ENCODE measurements at regions not wholly inside any gene's neighbourhood (a gene's known extent, or its start where the extent isn't known, plus 50 kb on each side); places are given as distances from the start of the nearest gene placed in this dataset.

DNA sequence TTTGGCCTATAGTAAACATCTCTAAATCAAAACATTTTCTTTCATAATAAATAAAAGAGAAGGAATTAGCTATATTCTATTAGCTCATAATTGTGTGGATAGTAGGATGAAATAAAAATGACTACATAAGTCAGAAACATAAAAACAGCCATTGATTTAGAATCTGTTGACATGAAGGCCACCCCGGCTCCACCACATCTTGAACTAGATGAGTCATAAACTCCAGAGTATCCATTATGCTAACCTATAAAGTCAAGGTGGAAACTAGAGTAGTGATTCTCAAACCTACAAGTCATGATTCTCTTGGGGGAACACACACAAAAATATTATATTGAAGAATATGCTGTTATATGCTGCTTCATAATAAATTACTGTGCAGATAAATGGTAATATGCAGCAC lies 831.0 kb downstream of the TUSC7 start:
- no peak for DNase-seq (ENCODE audit: low read depth in 1 of 2, low spot score in 1 of 2)

DNA sequence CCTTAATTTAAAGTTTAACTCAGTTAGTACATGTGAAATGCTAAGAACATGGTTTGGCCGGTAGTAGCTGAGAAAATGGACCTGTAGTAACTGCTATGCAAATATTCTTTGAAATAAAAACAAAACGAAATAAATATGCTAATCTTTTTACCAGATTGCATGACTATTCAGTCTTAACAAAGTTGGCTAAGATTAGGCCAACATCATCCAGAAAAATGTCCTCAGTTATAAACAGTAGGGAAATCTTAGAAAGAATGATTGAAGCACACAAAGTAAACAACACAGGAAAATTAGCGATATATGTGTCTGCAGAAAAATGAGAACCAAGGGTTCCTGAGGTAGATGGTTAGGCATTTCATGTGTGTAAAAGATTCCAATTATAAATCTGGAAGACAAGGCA lies 832.1 kb downstream of the TUSC7 start:
- no peak for DNase-seq (ENCODE audit: low read depth in 1 of 2, low spot score in 1 of 2)

DNA sequence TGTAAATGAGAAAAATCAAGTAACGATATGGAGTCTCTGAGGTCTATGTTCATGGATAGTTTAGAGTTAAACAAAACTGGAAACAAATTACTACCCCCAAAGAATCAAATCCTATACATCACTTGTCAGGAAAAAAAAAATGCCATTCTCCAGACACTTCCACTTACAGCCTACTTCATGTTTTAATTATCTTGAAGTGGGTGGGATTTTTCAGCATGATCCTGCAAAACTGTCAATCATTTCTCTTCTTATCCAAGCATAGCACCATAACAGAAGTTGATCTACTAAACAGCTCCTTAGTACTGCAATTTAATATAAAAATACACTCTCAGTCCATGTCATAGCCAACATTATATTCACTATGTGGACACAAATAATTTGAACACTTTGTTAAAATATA lies 833.9 kb downstream of the TUSC7 start:
- DNase-seq (ENCODE audit: low read depth in 1 of 2, low spot score in 1 of 2), result no peak

DNA sequence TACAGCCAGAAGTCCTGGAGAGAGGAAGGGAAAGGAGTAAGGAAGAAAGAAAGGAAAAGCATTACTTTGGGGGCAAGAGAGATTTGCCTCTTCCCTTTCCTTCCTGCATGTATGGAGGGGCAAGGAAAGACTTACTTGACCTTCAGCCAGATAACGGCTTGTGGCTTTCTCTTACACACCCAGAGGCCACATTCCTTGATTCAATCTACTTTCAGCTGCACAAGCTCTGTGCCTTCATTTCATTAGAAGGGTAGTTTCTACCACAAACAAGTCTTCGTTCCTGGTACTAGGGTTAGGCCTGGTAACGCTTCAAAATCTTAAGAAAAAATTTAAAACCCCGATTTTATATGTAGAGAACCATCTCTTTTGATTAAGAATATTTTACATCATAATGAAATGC lies 835.9 kb downstream of the TUSC7 start:
- DNase-seq (ENCODE audit: low read depth in 1 of 2, low spot score in 1 of 2), result no peak

DNA sequence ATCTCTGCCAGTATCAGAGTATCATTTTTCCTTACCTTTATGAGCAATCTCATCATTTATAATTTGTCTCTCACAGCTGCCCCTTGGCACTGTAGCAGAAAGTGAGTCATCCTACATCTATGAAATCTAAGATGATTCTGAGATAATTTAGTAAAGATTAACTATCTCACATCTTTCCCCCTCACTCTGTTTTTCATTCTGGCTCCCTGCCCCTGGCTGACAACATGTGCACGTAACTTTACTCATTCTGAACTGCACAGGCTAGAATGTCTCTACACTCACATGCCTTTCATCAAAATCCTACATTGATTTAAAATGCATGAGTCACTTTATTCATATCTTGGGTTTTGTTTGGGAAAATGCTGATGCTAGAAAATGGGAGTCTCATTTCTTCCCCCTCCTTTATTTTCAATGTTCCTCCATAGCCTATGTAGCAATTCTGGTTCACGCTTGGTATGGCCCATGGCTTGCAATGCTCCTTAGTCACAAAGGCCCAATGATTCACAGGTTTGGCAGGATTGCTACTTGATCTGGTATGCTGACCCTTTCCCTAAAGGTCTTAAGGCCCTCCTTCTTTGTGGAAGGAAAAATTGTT lies 838.5 kb downstream of the TUSC7 start:
- DNase-seq (ENCODE audit: low read depth in 1 of 2, low spot score in 1 of 2), result no peak

DNA sequence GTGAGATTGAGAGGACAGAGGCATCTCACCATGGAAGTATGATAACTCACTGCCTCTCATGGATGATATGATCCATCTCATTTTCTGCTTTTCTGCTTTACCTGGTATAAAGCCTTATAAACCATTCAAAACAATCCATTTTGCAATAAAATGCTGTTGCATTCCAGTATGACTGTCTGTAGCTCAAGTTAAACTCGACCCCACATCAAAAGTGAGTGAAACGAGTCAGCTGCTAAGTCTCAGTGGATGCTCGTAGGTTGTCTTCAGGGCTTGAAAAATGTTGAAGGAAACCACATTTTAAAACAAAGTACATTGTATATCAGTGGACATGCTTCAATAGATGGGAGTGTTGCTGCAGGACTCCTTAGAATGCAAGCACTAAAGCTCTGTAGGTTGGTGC lies 839.0 kb downstream of the TUSC7 start:
- DNase-seq (ENCODE audit: low read depth in 1 of 2, low spot score in 1 of 2), result no peak

DNA sequence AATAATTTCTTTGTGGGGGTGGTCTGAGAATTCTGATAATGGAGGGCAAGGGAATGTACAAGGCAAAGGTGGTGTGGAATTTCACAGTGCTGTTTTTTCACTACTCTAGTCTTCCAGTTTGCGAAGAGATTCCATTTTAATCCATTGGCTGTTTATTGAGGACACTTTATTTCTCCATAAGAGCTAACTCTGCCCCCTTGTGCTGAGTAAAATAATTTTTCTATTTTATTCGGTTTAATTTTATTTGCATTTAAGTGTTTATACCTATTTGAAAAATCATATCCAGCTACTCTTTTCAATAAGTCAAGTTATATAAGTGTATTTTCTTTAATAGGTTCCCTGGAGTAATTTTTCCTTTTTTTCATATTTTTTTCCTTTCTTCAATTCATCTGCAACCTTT lies 840.1 kb downstream of the TUSC7 start:
- no peak for DNase-seq (ENCODE audit: low read depth in 1 of 2, low spot score in 1 of 2)

DNA sequence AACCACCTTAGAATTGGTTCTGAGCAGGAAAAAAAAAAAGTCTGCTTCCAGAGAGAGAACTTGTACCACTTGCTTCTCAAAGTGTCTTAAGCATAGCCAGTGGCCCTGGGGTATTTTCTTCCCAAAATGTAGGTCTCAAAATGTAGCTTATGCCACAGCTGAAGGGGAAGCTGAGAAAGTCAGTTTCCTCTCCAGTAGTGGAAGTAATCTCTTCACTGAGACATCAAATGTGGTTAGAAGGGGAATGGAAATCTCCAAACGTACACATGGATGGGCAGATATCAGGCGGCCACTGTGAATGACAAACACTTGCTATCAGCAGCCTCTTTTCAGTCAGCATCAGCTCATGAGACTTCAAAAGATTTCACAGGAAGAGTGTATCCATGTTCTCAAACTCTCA lies 841.2 kb downstream of the TUSC7 start:
- no peak for DNase-seq (ENCODE audit: low read depth in 1 of 2, low spot score in 1 of 2)

DNA sequence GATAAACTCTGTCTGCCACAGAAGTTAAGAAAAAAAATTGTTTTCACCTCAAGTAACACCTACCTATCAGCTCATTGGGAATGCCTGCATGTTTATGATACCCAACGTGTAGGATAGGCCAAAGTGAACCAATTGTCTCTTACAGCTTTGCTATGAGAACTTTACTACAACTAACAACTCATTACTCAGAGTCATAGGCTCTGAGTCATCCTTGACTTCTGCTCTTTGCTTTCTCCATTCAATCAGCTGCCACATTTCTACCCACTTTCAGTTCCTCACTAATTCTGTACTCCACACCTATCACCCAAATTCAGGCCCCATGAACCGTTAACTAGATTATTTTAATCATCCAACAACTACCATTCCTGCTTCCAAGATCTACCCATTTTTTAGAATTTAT lies 843.9 kb downstream of the TUSC7 start:
- DNase-seq (ENCODE audit: low read depth in 1 of 2, low spot score in 1 of 2), result no peak

DNA sequence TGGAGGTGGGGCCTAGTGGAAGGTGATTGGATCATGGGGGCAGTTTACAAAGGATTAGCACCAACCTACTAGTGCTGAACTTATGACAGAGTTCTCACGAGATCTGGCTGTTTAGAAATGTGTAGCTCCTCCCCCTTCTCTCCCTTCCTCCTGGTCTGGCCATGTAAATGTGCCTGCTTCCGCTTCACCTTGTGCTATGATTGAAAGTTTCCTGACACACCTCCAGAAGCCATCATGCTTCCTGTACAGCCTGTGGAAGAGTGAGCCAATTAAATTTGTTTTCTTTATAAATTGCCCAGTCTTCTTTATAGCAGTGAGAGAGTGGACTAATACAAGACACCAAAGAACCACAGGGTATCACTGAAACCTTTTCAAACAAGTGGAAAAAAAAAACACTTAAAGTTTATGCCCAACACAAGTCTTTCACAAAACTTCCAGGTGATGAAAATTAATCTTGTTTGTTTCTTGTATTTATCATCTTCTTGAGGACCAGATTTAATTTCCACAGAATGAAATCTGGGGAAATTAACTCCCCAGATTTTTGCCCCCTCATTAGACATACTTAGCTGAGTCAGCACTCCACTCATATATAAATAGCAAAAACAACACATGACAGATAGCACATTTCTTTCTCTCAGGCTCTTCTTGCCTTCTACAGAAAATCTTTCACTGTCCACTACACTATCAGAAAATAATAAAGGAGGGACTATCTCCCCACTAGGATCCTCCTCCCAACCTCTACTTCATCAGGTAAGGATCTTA lies 847.2 kb downstream of the TUSC7 start:
- DNase-seq (ENCODE audit: low read depth in 1 of 2, low spot score in 1 of 2), result no peak

DNA sequence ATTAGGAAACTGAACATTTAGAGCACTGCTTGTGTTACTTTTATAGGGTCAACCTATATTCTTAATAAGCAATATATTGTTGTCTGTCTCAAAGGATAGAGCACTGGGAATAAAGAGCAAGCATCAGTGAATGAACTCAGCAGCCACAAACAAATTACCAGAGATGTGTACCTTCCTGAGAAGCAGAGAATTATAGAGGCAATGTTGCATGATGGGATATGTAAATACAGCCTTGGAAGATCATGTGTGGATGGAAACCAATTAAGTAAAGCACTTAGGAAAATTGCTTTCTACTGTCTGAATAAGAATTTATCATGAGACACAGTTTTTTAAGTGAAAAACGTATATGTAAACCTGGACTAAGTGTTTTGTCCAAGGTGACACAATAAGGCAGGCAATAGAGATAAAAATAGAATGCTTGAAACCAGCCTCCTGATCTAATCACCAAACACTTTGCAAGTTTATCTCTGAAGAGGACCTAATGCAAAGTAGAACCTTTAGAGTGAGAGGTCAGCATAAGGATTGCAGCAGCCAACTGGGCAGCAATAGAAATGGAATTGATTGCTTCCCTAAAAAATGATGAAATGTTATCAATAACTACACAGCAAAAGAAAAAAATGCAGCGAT lies 848.0 kb downstream of the TUSC7 start:
- no peak for DNase-seq (ENCODE audit: low read depth in 1 of 2, low spot score in 1 of 2)

DNA sequence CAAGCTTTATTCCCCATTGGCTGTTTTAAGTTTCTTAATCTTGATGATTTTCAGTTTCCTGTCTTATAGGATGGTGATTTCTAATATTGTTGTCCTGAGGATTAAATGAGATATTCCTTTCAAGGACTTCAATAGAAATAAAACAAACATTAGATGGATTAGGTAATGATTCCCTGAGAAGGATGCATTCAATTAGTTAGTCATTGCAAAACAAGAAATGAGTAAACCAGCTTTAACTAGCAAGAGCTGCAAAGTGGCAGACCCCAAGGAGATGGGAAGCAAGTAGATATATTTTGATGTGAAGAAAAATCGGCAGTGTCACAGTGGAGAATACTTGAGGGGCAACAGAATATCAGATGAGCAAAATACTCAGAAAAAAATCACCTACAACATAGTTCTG lies 849.1 kb downstream of the TUSC7 start:
- no peak for DNase-seq (ENCODE audit: low read depth in 1 of 2, low spot score in 1 of 2)

DNA sequence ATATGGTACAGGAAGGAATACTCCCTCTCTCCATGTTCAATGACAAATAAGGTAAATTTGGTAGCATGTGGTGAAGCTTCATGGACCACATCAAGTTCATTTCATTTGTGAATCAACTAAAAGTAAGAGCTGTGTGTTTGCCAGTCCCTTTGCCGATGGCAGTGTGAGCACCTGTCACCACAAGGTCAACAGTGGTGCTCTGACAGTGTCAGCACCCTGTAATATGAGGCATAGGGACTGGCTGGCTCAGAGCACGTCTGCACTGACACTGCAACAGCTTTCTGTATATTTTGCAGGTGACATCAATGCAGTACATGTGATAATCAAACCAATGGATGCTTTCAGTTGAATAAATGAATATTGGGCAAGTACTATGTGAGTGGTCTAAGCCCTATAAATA lies 852.4 kb downstream of the TUSC7 start:
- DNase-seq (ENCODE audit: low read depth in 1 of 2, low spot score in 1 of 2), result no peak

DNA sequence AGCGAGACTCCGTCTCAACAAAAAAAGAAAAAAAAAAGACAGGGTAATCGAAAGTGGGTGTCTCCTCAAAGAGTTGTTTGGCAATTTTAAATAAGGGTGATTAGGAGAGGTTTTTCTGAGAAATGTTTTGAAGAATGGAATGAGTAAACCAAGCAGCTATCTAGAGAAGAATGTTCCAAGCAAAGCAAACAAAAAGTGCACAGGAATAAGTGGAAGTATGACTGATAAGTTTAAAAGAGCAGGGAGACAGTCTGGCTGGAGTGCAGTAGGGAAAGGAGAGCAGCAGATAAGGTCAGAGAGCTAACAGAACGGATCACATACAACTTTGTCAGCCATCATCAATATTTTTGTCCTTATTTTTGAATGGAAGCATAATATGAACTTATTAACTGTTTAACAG lies 853.5 kb downstream of the TUSC7 start:
- DNase-seq (ENCODE audit: low read depth in 1 of 2, low spot score in 1 of 2), result no peak

DNA sequence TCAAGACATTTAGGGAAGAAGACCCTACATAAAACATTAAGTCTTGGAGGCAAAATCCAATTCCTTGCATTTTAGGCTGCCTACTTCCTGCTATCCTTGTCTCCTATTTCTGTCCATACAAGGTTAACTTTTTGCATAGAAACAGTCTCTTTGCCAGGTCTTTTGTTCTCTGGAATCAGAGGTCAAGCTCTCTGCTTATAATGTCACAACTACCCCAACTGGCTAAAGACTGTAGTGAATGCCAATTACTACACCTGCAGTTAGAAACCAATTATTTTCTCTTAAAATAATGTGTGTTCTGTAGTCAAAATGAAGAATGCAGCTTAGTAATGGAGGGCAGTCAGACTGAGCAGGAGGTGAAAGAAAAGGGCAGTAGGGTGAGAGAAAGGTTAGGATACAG lies 856.2 kb downstream of the TUSC7 start:
- DNase-seq (ENCODE audit: low read depth in 1 of 2, low spot score in 1 of 2), result no peak

DNA sequence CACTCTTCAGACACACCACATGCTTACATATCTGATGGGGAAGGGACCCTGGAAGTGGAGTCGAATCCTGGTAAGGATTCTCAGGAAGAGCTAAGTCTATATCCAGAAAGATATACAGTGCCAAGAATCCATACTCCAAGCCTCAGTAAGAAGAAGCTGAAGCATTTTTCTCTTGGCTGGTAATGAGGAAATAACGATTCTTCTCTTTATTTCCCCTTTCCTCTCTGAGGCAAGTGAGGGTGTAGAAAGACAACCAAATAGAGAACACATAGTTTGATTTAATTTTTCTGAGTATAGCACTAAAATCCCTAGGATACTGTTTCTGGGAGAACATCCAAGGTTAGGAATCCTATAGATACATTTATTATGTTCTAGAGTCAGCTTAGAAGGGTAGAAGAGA lies 857.3 kb downstream of the TUSC7 start:
- DNase-seq (ENCODE audit: low read depth in 1 of 2, low spot score in 1 of 2), result no peak

DNA sequence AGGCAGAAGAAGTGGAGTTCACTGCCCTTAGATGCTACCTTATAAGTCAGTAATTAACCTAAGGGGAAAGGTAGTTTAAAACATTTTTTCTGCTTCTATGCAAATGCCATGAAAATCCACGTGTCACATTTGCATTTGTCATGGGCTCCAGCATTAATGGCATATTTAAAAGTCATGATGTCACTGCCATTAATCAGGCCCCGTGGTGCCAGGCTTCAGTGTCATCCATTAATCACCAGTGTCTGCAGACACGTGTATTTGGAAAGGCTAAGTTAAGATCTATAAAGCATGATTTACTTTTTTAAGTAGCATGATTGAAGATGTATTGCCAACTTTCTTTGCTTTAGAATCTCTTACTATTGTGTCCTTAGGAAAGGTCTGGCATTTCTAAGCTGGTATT lies 857.8 kb downstream of the TUSC7 start:
- DNase-seq (ENCODE audit: low read depth in 1 of 2, low spot score in 1 of 2), result no peak

DNA sequence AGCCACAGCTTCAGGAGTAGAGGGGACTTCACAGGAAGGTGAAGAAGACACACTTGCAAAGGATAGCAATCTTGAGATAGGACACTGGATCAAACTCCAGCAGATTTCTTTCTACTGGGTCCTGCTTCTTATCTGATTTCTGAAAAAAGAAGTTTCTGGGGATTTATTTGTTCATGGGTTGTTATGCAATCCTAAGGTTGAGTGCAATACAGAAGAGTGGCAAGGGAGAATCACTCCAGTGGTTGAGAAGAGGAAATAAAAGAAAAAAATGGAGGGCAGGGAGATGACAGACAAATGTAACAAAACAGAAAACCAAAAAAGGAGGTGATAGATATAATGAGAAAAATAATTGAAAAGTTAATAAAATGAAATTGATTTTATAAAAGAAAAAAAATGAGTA lies 858.3 kb downstream of the TUSC7 start:
- no peak for DNase-seq (ENCODE audit: low read depth in 1 of 2, low spot score in 1 of 2)

DNA sequence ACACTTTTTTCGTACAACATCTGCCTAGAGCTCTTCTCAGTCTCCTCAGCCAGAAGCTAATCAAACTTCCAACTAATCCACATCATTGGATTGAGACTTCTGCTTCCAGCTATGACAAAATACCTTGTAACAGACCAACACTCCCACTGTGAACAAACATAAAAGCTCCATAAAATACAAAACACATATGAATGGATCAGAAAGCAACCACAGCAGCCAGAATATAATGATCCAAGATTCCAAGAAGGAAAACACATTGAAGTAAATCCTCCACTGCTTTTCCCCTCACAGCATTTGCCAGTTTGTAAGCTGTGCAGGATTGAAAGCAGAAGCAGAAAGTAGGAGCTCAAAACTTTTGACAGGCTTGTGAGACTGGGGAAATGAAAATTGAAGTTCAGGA lies 863.2 kb downstream of the TUSC7 start:
- no peak for DNase-seq (ENCODE audit: low read depth in 1 of 2, low spot score in 1 of 2)

DNA sequence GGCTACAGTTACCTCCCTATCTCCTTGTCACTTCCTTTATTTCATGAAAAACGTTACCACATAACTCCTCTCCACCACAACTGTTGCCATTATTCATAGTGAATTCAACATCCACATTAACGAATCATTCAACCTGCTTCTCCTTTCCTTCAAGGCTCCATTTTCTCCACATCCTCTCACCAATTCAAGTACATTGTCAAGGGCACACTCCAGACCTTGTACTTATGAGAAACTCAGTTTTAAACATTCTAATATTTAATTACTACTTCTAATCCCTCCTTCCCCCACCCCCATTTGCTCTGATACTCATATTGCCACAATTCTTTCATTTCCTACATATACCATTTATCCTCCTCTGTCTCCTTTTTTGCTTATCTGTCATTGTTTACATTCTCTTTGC lies 871.2 kb downstream of the TUSC7 start:
- DNase-seq (ENCODE audit: low read depth in 1 of 2, low spot score in 1 of 2), result no peak

DNA sequence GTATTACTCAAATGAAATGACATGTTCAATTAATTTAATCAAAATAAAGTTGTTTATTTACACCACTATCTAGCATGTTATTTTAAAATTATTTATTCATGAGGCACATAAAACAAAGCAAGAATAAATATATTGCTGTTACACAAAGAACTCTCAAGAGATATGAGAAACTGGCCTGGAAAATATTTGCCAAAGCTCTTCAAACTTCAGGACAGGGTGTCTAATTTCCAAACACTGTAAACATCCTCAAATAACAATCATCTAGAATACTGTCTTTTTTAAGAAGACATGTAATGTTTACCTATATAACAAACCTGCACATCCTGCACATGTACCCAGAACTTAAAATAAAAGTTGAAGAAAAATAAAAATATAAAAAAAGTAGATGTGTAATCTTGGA lies 876.6 kb downstream of the TUSC7 start:
- DNase-seq (ENCODE audit: low read depth in 1 of 2, low spot score in 1 of 2), result no peak

DNA sequence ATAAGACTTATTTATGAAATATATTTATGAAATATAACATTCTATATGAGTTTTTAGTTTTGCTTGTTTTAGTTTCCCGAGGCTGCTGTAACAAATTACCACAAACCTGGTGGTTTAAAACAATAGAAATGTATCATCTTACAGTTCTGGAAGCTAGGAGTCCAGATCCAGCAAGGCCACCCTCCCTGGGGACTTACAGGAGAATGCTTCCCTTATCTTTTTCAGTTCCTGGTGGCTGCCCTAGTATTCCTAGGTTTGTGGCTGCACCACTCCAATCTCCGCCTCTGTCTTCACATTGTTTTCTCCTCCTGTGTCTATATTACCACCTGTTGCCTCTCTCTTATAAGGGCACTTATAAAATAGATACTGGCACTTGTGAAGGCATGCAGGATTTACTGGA lies 877.8 kb downstream of the TUSC7 start:
- DNase-seq (ENCODE audit: low read depth in 1 of 2, low spot score in 1 of 2), result no peak

DNA sequence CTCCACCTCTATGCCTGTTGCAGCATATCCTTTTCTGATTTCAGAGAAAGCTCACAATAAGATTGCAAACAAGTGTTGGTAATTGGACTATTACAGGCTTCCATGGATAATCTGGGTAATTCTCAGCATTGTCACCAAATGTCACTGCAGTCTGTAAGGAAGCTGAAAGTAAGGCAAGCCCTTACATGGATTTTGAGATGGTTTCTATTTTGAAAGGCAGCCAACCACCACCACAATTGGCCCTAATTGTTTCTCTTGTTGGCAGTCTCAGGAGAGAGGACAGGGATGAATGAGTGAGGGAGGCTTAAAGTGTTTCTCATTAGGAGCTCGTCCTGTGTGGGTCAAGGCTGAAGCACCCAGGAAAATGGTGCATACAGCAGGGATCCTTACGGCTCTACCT lies 879.9 kb downstream of the TUSC7 start:
- DNase-seq (ENCODE audit: low read depth in 1 of 2, low spot score in 1 of 2), result no peak

Data from activated CD4-positive, alpha-beta T cell treated with anti-CD3 and anti-CD28 coated beads, Interleukin-2, amount 50 U/mL, for 24 hours (primary cell).